ENCODE measurements at regions not wholly inside any gene's neighbourhood (a gene's known extent, or its start where the extent isn't known, plus 50 kb on each side); places are given as distances from the start of the nearest gene placed in this dataset.
"Not testable (repeated sequence)": the region's sequence is repeated elsewhere in the genome, so short reads cannot be mapped to it uniquely, and the experiment has no call there.

DNA sequence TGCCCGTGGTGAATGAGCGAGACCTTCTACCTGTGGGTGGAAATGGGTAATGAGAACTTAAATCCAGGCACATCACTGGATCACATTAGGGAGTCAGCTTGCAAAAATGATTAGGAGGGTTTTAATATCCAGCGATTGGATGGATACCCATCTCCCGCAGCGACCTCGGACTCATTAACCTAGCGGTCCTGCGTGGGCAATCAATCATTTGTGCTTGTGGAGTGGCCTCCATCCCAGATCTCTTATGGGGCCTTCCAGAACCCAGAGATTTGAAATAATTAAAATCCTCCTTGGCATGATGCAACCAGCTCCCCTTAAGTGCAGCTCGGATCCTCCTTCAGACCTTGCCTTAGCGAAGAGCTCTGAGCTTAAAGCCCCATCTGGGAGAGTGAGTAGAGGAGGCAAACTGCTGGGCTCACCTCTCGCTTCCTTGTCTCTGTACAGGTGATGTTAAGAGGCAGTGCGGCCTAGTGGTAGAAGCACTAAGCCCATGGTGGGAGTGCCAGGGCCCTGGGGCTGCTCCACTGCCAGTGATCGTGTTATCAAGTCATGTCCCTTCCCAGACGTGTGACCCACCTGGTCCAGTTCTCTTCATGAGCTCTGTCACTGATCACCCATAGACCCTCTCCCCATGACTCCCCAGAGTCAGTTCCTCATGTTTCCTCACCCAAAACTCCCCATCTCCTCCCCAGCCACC lies 285.2 kb upstream of the TLE3 start:
- no peak for DNase-seq

DNA sequence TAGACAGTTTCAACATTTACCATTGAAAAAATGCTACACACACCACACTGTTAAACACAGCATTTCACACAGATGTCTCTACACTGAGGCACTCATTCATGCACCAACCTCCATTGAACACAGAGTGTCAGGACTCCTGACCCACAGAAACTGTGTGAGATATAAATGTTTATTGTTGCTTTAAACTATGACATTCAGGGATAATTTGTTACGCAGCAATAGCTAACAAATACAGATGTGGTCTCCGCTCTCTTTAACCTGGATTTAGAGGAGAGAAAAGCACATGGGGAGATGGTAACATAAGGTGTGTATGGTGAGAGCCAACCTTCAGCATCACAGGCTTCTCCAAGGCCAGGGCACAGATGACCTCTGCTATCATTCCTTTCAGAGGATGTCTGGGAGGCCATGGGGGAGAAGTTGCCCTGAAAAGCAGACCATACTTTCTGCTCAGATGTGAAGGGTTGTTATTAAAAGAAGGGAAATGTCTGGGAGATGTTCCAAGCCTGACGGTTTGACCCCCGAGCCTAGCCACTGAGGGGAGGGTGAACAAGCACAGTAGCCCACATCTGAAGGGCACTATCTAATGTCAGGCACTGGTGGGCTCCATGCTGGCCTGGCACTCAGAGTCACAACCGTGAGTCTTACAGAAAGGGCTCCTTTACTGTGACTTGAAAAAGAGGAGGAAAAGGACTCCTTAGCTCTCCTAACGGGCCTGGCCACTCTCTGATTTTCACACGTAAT lies 284.5 kb upstream of the TLE3 start:
- DNase-seq = no peak

DNA sequence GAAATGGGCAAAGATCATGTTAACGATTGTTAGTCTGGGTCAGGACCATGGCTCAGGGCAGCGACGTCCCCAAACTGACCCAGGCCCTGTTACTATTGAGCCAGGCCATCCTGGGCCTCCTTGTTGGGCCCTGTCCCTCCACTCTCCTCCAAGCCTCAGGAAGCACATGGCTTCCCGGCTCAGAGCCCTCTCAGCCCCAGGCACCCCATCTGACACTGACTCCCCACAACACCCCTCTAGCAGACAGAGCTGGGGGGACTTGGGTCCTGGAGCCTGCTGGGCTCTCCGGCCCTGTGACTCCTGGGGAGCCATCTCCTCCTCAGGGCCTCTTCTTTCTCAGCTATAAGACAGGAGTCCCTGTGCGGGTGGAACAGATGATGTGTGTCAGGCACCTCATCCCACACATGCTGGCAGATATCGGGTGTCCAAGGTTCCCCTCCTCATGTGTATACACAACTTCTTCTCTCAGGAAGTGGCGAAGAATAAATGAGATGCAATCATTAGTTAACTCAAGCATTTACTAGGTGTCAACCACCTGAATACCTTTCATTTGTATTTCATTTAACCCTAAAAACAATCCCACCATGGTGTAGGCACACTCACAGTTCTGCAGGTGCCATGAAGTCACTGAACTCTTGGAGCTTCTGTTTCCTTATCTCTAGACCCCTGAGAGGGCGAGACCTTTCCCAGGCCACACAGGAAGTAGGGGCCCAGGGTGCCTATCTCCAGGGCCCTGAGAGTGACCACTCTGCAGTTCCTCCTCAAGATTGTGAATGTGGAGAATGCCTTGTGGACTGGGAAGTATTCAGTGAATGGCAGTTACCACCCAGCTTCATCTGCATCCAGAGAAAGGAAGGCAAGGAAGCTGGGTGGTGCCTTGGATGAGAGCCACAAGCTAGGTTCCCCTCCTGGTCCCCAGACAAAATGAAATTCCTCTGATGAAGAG lies 282.5 kb upstream of the TLE3 start:
- DNase-seq = no peak

DNA sequence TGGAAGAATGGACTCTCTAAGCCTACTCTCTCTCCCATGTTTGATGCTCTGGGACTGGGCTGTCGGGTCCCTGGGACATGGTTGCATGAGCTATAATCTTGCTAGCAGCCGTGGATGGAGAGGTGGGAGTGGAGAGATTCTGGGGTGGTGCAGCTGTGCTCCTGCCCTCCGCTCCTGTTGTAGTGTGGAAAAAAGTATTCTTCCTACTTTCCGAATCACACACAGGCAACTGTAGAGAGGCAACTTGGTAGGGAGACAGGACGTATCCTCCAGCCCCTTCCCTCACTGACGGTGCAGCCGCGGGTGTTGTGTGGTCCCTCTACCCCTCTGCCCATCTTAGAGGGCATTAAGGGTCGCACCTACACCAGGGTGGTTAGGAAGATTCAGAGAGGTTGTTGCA lies 281.4 kb upstream of the TLE3 start:
- no peak for DNase-seq

DNA sequence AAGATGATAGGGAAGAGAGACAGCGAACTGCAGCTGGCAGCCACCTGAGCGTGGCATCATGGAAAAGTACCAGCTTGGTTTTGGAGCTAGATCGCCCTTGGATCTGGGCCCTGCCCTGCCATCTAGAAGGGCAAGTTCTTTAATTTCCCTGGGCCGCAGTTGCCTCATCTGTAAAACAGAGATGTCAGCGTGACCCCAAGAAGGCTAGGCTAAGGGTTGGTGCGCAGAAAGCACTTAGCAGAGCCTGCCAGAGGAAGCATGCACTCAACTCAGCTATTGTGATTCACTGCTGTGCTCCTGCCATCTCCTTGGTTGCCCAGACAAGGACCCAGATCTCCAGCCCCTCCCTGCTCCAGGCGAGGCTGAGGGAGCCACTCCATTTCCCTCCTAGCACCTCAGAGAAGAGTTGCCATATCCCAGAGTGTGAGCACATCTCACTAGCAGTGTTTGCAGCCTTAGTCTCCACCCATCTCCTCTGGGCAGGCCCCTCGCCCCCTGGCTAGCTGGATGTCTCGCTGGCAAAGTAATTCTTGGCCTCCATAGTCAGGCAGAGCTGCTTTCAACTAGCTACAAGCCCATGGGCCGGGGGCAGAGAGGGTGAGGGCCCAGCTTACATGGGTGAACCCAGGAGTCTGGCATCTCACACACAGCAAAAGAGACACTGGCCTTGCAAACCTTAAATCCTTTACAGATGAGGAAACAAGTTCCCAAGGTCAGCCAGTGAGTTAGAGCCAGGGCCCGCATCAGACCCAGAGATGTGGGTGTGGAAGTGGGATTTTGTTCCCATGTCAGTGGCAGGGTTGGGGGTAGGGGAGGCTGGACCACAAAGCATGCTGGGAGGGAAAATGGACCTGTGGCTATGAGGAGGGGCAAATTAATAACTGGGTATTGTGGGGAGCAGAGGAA lies 280.7 kb upstream of the TLE3 start:
- DNase-seq = no peak

DNA sequence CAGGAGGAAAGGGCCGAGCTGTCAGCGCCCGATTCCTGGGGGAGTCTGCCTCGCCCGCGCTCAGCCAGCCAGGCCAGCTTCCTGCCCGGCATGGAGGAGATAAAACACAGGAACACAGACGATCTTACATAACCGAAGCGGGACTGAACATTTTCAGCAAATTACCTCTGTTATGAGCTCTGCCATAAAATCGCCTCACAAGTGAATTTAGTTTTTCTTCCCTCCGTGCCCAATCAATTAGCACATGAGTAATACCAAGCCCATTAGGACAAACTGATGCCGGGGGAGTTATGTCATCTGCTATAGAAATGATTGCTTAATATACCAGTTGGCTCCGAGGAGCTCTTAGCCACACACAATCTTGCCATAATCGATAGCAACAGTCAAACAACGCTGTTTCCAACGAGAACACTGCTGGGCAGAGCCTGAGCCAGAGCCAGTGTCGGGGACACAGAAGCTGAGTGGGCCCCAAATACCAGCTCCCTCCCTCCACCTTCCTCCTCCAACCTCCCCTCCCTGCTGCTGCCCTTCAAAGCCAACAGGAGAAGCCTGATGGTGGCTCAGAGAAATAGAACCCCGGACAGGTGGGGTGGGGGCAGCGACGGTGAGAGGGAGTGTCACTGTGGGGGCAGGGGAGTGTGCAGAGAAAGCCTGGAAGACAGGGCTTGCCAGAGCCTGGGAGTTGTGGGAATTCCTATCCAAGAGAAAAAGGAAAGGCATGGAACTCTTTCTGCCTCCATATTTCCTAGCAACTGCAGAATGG lies 279.4 kb upstream of the TLE3 start:
- DNase-seq = no peak

DNA sequence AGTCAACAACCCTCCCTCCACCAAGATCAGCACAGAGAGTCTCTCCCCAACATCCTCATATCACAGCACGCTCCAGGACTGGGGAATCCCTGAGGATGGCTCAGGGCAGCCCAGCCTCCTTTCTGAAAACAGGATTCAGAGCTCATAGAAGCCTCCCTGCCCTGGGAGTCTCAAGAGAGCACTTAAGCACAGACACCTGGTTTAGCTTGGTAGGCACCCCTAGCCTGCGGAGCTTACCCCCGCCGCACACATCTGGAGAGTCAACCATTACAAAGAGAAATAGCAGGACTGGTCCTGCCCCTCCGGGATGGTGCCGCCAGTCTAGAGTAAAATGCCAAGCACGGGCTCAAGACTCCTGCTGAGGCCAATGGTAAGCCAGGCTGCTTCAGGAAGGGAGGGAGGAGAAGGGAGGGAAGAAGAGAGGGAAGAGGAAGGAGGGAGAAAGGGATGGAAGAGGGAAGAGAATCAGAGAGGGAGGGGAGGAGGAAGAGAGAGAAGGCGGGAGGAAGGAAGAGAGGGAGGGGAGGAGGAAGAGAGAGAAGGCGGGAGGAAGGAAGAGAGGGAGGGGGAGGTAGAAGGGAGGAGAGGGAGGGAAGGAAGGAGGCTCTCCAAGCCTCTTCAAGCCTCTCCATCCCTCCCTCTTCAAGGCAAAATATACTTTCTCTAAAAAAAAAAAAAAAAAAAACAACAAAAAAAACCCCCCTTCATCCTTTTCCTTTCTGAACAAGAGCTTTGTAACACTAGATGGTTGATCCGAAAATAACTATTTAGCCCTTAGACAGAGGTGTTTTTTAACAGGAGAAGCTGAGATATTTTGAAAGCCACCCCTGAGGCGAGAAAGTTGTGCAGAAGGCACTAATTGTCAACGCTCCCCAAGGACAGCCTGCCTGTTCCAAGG lies 278.6 kb upstream of the TLE3 start:
- peak; percentile 21 for DNase-seq

DNA sequence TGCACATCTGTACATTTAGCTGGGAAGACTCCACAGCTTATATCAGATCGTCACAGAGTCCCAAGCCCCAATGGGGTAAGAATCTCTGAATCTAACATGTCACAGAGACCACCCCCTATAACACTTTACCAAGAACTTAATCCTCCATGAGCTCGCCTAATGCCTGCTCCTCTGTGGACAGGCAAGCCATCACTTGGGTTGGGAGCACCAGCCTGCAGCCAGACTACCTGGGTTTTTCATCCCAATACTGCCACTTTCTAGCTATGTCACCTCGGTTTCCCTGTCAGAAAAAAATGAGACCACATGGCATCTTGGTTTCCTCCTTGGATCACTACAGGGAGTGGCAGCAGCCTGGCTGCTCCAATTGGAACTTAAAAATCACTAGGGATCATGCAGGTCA lies 277.9 kb upstream of the TLE3 start:
- no peak for DNase-seq

DNA sequence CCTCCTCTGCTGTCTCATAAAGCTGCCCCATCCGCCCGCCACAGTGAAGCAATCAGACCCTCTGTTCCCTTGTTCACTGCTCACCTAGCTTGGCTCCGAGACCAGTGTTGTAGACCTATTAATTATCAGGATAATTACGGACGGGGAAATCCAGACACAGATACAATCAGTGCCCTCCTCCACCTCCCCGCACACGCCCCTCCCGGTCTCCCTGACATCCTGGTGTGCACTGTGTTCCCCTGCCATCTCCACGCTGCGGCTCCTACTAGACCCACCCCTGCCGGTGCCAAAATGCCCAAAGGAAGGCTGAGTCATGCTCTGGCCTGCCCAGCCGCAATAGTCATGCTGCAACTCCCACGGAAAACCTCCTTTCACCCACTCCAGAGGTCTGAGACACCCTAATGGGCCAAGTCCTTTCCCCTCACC lies 277.3 kb upstream of the TLE3 start:
- DNase-seq = no peak

DNA sequence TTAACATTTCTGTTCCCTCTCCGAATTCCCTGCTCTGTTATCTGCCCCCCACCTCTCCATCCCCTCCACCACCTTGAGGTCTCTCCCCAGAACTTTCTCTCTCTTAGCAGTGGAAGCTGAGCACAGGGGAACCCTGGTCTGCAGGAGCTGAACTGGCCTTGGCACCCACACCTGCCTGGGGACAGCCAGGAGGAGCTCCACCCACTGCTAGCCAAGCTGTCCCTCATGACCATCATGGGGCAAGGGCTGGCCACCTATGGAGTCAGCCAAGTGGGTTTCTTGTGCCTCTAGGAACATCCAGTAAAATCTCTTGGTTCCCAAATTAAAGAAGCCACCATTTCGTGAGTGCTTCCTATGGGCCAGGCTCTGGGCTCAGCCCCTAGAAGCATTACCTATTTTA lies 276.4 kb upstream of the TLE3 start:
- no peak for DNase-seq

DNA sequence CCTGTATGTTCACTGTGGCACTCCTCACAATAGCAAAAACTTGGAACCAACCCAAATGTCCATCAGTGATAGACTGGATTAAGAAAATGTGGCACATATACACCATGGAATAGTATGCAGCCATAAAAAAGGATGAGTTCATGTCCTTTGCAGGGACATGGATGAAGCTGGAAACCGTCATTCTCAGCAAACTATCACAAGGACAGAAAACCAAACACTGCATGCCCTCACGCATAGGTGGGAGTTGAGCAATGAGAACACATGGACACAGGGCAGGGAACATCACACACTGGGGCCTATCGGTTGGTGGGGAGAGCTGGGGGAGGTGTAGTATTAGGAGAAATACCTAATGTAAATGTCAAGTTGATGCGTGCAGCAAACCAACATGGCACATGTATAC lies 275.7 kb upstream of the TLE3 start:
- not testable (repeated sequence) for DNase-seq

DNA sequence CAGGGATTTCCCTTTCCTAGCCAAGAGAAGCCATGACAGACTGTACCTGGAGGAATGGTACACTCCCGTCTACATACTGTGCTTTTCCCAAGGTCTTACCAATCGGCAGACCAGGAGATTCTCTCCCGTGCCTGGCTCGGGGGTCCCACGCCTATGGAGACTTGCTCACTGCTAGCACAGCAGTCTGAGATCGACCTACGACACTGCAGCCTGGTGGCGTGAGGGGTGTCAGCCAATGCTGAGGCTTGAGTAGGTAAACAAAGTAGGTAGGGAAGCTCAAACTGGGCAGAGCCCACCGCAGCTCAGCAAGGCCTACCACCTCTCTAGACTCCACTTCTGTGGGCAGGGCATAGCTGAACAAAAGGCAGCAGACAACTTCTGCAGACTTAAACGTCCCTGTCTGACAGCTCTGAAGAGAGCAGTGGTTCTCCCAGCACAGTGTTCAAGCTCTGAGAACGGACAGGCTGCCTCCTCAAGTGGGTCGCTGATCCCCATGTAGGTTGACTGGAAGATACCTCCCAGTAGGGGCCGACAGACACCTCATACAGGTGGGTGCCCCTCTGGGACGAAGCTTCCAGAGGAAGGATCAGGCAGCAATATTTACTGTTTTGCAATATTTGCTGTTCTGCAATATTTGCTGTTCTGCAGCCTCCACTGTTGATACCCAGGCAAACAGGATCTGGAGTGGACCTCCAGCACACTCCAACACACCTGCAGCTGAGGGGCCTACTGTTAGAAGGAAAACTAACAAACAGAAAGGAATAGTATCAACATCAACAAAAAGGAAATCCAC lies 270.4 kb upstream of the TLE3 start:
- not testable (repeated sequence) for DNase-seq

DNA sequence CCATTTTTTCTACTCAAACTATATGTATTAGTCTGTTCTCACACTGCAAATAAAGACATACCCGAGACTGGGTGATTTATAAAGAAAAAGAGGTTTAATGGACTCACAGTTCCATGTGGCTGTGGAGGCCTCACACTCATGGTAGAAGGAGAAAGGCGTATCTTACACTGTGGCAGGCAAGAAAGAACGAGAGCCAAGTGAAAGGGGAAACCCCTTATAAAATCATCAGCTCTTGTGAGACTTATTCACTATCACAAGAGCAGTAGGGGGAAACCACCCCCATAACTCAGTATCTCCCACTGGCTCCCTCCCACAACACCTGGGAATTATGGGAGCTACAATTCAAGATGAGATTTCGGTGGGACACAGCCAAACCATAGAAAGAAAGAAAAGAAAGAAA lies 266.3 kb upstream of the TLE3 start:
- not testable (repeated sequence) for DNase-seq

DNA sequence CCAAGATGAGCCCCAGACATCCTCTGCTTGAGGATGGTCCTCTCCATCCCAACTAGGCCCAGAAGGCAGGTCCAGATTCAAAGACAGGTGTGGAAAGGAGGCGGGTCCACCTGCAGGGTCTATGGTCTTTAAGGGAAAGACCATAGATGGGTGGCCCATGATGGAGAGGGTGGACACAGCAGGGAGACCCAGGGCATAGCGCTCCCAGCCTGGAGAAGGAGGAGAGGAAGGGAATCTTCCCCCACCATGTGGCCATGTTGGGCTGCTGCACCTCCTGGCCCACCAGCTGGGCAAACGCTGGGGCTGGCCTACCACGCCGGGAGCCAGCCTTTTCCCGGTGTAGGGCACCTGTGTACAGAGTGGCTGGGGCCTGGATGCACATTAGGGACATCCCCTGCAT lies 265.2 kb upstream of the TLE3 start:
- no peak for DNase-seq

DNA sequence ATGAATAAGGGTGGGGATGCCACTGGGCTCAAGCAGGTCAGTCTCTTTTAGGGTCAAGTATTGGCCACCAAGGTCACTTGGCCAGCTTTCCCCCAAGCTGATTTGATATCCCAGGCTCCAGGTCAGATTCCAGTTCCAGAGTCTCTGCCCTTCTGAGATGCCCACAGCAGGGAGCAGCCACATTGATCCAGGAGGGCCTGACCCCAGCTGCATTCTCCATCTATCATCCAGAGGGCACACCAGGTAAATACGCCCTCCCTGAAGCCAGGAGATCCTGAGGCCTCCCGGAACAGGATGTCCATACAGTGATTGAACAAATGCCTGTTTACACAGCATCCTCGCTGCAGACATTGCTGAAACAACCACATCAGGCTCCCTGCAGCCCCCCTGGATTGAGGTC lies 264.6 kb upstream of the TLE3 start:
- no peak for DNase-seq

DNA sequence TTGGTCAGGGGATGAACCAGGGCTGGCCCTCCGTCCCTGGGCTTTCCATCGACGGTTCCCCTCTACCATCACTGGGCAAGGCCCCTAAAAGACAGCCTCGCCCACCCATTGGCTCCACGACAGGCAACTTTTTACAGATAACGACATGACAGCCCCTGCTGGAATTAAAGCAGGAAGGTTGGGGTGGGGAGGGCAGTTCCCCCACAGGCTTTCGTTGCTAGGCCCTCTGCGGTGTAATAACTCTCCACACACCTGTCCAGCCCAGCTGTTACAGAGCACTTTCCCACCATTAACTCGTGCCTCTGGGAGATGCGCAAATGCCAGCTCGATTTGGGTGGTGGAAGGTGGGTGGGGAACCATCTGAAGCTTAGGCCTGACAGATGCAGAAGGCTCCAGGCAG lies 264.2 kb upstream of the TLE3 start:
- no peak for DNase-seq

DNA sequence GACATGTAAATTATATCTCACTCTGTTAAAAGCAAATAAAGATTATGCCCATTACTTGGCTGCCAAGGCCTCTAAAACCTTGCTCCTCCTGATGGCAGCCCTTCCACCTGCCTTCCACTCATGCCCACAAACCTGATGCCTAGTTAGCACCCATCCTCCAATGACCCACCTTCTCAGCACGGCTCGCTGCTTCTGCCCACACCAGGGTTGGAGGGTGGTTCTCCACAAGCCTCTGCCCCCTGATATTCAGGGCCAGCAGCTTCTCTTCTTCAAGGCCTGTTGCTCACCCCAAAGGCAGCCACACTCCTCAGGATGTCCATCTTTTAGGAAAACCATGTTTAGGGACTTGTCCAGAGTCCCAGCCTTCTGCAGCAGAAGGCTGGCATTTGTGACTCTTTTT lies 263.4 kb upstream of the TLE3 start:
- DNase-seq = no peak

DNA sequence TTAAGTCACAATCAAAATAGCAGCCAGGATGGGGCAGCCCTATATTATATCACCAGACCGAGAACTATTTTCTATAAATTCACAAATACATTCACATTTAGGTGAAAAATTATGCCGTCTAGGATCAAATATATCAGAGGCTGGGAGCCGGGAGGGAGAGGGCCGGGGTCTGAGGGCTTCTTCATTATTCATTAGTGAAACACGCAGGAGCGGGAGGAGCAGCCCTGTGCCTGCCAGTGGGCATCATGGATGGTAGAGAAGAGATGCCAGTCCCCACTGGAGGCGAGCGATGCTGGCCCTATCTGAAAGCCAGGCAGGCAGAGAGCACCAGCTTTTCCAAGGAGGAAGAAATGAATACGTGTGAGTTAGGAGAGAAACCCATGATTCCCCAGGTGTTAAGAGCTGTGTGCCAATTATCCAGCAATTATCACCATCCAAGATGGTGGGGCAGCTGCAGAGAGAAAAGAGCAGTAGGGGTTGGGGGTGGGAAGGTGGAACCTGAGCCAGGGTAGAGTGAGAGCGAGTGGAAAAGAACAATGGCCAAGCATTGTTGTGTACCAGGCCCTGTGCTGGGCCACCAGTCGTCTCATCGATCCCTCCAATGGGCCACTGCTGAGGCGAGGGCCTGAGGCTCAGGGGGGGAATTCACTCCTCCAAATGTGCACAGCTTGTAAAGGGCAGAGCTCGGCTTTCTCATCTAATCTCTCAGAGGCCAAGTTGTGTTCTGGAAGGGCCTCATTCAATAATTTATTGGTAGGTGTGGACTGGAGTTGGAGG lies 261.3 kb upstream of the TLE3 start:
- no peak for DNase-seq
